ENCODE measurements at regions not wholly inside any gene's neighbourhood (a gene's known extent, or its start where the extent isn't known, plus 50 kb on each side); places are given as distances from the start of the nearest gene placed in this dataset.

GRCh38 chr18:22838639-22839277, 94.4 kb upstream of the RBBP8 start:
- DNase-seq (ENCODE audit: extremely low spot score, unreplicated experiment): no peak
- Mint-ChIP-seq H3K27ac (ENCODE audit: unreplicated experiment) (no peak overlapping the region), H3K27me3 (ENCODE audit: unreplicated experiment) (peaks cover 25% of the 10 kb centered on the region), H3K36me3 (ENCODE audit: unreplicated experiment) (no peaks in the 10 kb centered on the region), H3K9me3 (ENCODE audit: unreplicated experiment) (no peaks in the 10 kb centered on the region), H3K4me3 (ENCODE audit: unreplicated experiment) (no peak overlapping the region), H3K4me1 (ENCODE audit: unreplicated experiment) (no peaks in the 10 kb centered on the region)
- no peak for TF ChIP-seq CTCF (IDR thresholded peaks at IDR 0.05)

- H3K4me3 Mint-ChIP-seq (ENCODE audit: unreplicated experiment): no peak overlapping the region
- H3K9me3 Mint-ChIP-seq (ENCODE audit: unreplicated experiment): no peaks in the 10 kb centered on the region
- peaks cover 21% of the 10 kb centered on the region for H3K27me3 Mint-ChIP-seq (ENCODE audit: unreplicated experiment)
- no peaks in the 10 kb centered on the region for H3K4me1 Mint-ChIP-seq (ENCODE audit: unreplicated experiment)
- no peak overlapping the region for H3K27ac Mint-ChIP-seq (ENCODE audit: unreplicated experiment)
- DNase-seq (ENCODE audit: extremely low spot score, unreplicated experiment): no peak
- H3K36me3 Mint-ChIP-seq (ENCODE audit: unreplicated experiment): no peaks in the 10 kb centered on the region
- no peak for TF ChIP-seq CTCF (IDR thresholded peaks at IDR 0.05)
Observed at GRCh38 chr18:22839340-22839821, 93.7 kb upstream of the RBBP8 start.

GRCh38 chr18:22840606-22841144, 92.5 kb upstream of the RBBP8 start:
- no peak for TF ChIP-seq CTCF (IDR thresholded peaks at IDR 0.05)
- DNase-seq (ENCODE audit: extremely low spot score, unreplicated experiment): no peak
- Mint-ChIP-seq H3K4me3 (ENCODE audit: unreplicated experiment) (no peak overlapping the region), H3K27ac (ENCODE audit: unreplicated experiment) (no peak overlapping the region), H3K9me3 (ENCODE audit: unreplicated experiment) (no peaks in the 10 kb centered on the region), H3K27me3 (ENCODE audit: unreplicated experiment) (peaks cover 9% of the 10 kb centered on the region), H3K4me1 (ENCODE audit: unreplicated experiment) (no peaks in the 10 kb centered on the region), H3K36me3 (ENCODE audit: unreplicated experiment) (no peaks in the 10 kb centered on the region)

GRCh38 chr18:22841840-22842239, 91.3 kb upstream of the RBBP8 start:
- DNase-seq (ENCODE audit: extremely low spot score, unreplicated experiment): no peak
- no peaks in the 10 kb centered on the region for H3K9me3 Mint-ChIP-seq (ENCODE audit: unreplicated experiment)
- no peak overlapping the region for H3K27ac Mint-ChIP-seq (ENCODE audit: unreplicated experiment)

More at GRCh38 chr18:22841840-22842239, 91.3 kb upstream of the RBBP8 start:
- no peak overlapping the region for H3K4me3 Mint-ChIP-seq (ENCODE audit: unreplicated experiment)
- no peaks in the 10 kb centered on the region for H3K36me3 Mint-ChIP-seq (ENCODE audit: unreplicated experiment)
- H3K4me1 Mint-ChIP-seq (ENCODE audit: unreplicated experiment): no peaks in the 10 kb centered on the region
- H3K27me3 Mint-ChIP-seq (ENCODE audit: unreplicated experiment): peaks cover 7% of the 10 kb centered on the region
- no peak for TF ChIP-seq CTCF (IDR thresholded peaks at IDR 0.05)
